Stomach (tissue), 8 donors: ENCODE measurements at regions not wholly inside any gene's neighbourhood (a gene's known extent, or its start where the extent isn't known, plus 50 kb on each side); places are given as distances from the start of the nearest gene placed in this dataset.
A peak's percentile ranks its signal among the peaks of the same experiment; 100 is the strongest.

Experiments
- DNase-seq, 2 donors: peaks; one replicate each; pipeline versions ENCODE4 v3.0.0 to v3.0.0-alpha.2; 2013 to 2019
- H3K27ac ChIP-seq, 5 donors: fragments of 200-600 bp in 4 of 5; sonication (generic) in 4 of 5; one replicate each; pipeline ENCODE4 v1.5.1; 2013 to 2019; ENCODE audit warnings: mild to moderate bottlenecking in 1 of 5, moderate library complexity in 1 of 5
- H3K27me3 ChIP-seq, 3 donors: fragments of 200-600 bp; sonication (generic); one replicate each; pipeline ENCODE4 v1.5.1; 2017 to 2019; ENCODE audit warnings: mixed run types in 1 of 3
- H3K36me3 ChIP-seq, 4 donors: fragments of 200-600 bp; sonication (generic); 1 replicate in 3 of 4; 2 replicates in 1 of 4; pipeline ENCODE4 v1.5.1; 2016 to 2019
- H3K4me1 ChIP-seq, 4 donors: fragments of 200-600 bp; sonication (generic); one replicate each; pipeline ENCODE4 v1.5.1; 2016 to 2019
- H3K4me3 ChIP-seq, 4 donors: fragments of 200-600 bp; sonication (generic) in 3 of 4; one replicate each; pipeline ENCODE4 v1.5.1; 2016 to 2019; ENCODE audit warnings: mild to moderate bottlenecking in 1 of 4
- H3K9me3 ChIP-seq, 4 donors: fragments of 200-600 bp; sonication (generic); one replicate each; pipeline ENCODE4 v1.5.1; 2016 to 2019
- EP300 ChIP-seq: sonication (generic); formaldehyde crosslinking; IDR thresholded peaks from one replicate; pipeline ENCODE4 v1.6.1; 2017; ENCODE audit warnings: antibody characterized with exemption
- POLR2A ChIP-seq, 4 donors: fragments of 450-650 bp; IDR thresholded peaks; one replicate each; pipeline ENCODE4 v1.6.1; 2016; ENCODE audit warnings: antibody characterized with exemption in 4 of 4, control low read depth in 2 of 4, mild to moderate bottlenecking in 1 of 4, moderate library complexity in 1 of 4
- POLR2AphosphoS5 ChIP-seq, 3 donors: sonication (generic); formaldehyde crosslinking; IDR thresholded peaks; one replicate each; pipeline ENCODE4 v1.6.1; 2016; ENCODE audit warnings: antibody characterized with exemption in 3 of 3
- WGBS, 5 donors: extraction: QIAGEN DNeasy Blood & Tissue Kit in 3 of 5; methylation state at CpG; one replicate each; pipeline versions ENCODE4 v1.1.5 to v1.1.7; 2013 to 2018; 5-methylcytosine and 5-hydroxymethylcytosine counted together
- intact Hi-C: fragments of 100-400 bp; cut with DNase I; formaldehyde crosslinking; loops from one replicate; pipeline ENCODE4 v1.15.1; 2023; ENCODE audit warnings: low total_unique reads
- TF ChIP-seq, protein P1 (sequence below), 7 experiments: fragments of 450-650 bp in 4 of 7; fragments of 200-600 bp in 3 of 7; sonication (generic) in 3 of 7; IDR thresholded peaks; one replicate each; pipeline ENCODE4 v1.5.1; 2016 to 2019; ENCODE audit warnings: antibody characterized with exemption in 7 of 7, control low read depth in 2 of 7, mild to moderate bottlenecking in 1 of 7
- donor health status: healthy with polysubstance abuse.
- donor health status: Bipolar disorder and iron deficiency.
- donor health status: healthy.

- Histone ChIP-seq H3K9me3 (no peaks in the 10 kb centered on the region), H3K4me1 (no peaks in the 10 kb centered on the region), H3K4me3 (no peak overlapping the region), H3K27ac (no peak overlapping the region), H3K27me3 (no peaks in the 10 kb centered on the region), H3K36me3 (no peaks in the 10 kb centered on the region)
- no peak for TF ChIP-seq POLR2A (IDR thresholded peaks at IDR 0.05)
- TF ChIP-seq, protein P1, sequence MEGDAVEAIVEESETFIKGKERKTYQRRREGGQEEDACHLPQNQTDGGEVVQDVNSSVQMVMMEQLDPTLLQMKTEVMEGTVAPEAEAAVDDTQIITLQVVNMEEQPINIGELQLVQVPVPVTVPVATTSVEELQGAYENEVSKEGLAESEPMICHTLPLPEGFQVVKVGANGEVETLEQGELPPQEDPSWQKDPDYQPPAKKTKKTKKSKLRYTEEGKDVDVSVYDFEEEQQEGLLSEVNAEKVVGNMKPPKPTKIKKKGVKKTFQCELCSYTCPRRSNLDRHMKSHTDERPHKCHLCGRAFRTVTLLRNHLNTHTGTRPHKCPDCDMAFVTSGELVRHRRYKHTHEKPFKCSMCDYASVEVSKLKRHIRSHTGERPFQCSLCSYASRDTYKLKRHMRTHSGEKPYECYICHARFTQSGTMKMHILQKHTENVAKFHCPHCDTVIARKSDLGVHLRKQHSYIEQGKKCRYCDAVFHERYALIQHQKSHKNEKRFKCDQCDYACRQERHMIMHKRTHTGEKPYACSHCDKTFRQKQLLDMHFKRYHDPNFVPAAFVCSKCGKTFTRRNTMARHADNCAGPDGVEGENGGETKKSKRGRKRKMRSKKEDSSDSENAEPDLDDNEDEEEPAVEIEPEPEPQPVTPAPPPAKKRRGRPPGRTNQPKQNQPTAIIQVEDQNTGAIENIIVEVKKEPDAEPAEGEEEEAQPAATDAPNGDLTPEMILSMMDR (IDR thresholded peaks at IDR 0.05): no peak
- no peak for TF ChIP-seq POLR2AphosphoS5 (IDR thresholded peaks at IDR 0.05)
- no peak for TF ChIP-seq EP300
- DNase-seq: peak in 1 of 2 donors; percentile 38
- 68 to 77% (median 72%) methylated on average over 2 of the region's 2 CpGs for WGBS, 5 donors
- intact Hi-C loops: no loop called here
Observed at GRCh38 chr3:177960014-177960413, 576.2 kb upstream of the KCNMB2 start.

- Histone ChIP-seq H3K36me3 (no peaks in the 10 kb centered on the region), H3K4me1 (no peaks in the 10 kb centered on the region), H3K27me3 (no peaks in the 10 kb centered on the region), H3K27ac (no peak overlapping the region), H3K9me3 (no peaks in the 10 kb centered on the region), H3K4me3 (no peak overlapping the region)
- no peak for DNase-seq
- TF ChIP-seq, protein P1 (IDR thresholded peaks at IDR 0.05): no peak
- TF ChIP-seq POLR2A (IDR thresholded peaks at IDR 0.05) (no peak), POLR2AphosphoS5 (IDR thresholded peaks at IDR 0.05) (no peak), EP300 (no peak)
- intact Hi-C loops: no loop called here
Observed at GRCh38 chr3:177960722-177961121, 575.5 kb upstream of the KCNMB2 start.

GRCh38 chr3:177961784-177962183, 574.5 kb upstream of the KCNMB2 start:
- WGBS, 5 donors: 88 to 95% (median 93%) methylated on average over 3 of the region's 3 CpGs
- H3K27me3 ChIP-seq: no peaks in the 10 kb centered on the region

DNA sequence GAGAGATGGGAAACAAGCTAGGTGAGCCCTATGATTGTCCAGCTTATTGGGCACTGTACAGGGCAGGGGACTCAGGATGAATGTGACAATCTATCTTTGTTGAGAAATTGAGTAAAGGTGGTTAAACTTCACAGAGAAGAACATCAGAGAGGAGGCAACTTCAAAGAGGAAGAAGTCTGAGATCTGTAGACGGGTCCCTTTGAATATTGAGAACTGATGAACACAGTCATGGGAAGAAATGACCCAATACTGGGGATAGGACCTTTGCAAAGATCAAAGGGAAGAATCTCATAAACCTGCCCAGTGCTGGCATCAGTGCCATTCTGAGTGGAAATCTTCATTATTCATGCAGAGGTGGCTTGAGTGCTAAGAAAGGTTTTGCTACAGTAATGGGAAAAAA, 569.7 kb upstream of the KCNMB2 start:
- DNase-seq: no peak
- H3K27ac ChIP-seq: no peak overlapping the region
- H3K36me3 ChIP-seq: no peaks in the 10 kb centered on the region
- no peak overlapping the region for H3K4me3 ChIP-seq
- TF ChIP-seq POLR2A (IDR thresholded peaks at IDR 0.05) (no peak), POLR2AphosphoS5 (IDR thresholded peaks at IDR 0.05) (no peak), EP300 (no peak)
- TF ChIP-seq, protein P1 (IDR thresholded peaks at IDR 0.05): no peak
- H3K4me1 ChIP-seq: no peaks in the 10 kb centered on the region
- H3K9me3 ChIP-seq: no peaks in the 10 kb centered on the region
- no peaks in the 10 kb centered on the region for H3K27me3 ChIP-seq
- 85 to 100% (median 89%) methylated on average over 1 of the region's 1 CpG for WGBS, 5 donors
- intact Hi-C loops: no loop called here

More at GRCh38 chr3:177961784-177962183, 574.5 kb upstream of the KCNMB2 start:
- Histone ChIP-seq H3K4me3 (no peak overlapping the region), H3K36me3 (no peaks in the 10 kb centered on the region), H3K9me3 (no peaks in the 10 kb centered on the region), H3K4me1 (no peaks in the 10 kb centered on the region), H3K27ac (no peak overlapping the region)
- DNase-seq: no peak
- TF ChIP-seq POLR2AphosphoS5 (IDR thresholded peaks at IDR 0.05) (no peak), POLR2A (IDR thresholded peaks at IDR 0.05) (no peak), EP300 (no peak)
- TF ChIP-seq, protein P1 (IDR thresholded peaks at IDR 0.05): no peak
- intact Hi-C loops: no loop called here
